Prostate gland (tissue), 2 donors: ENCODE measurements at regions not wholly inside any gene's neighbourhood (a gene's known extent, or its start where the extent isn't known, plus 50 kb on each side); places are given as distances from the start of the nearest gene placed in this dataset.

ENCODE experiments used
- DNase-seq: peaks from one replicate; pipeline ENCODE4 v3.0.0-alpha.2; 2019; ENCODE audit warnings: low spot score
- H3K27ac ChIP-seq, 2 donors: fragments of 200-600 bp; sonication (generic); 2 replicates each; pipeline ENCODE4 v1.5.1; 2017 to 2019
- H3K27me3 ChIP-seq: fragments of 200-600 bp; sonication (generic); replicated peaks from 2 replicates; pipeline ENCODE4 v1.5.1; 2019; ENCODE audit not compliant: insufficient read depth
- H3K36me3 ChIP-seq, 2 donors: fragments of 200-600 bp; sonication (generic); 1 replicate in 1 of 2; 2 replicates in 1 of 2; pipeline versions ENCODE4 v1.5.1 to v1.8.1; 2017 to 2019
- H3K4me1 ChIP-seq: fragments of 200-600 bp; sonication (generic); replicated peaks from 2 replicates; pipeline ENCODE4 v1.5.1; 2019
- H3K4me3 ChIP-seq, 2 donors: fragments of 200-600 bp; sonication (generic); 2 replicates each; pipeline ENCODE4 v1.5.1; 2017 to 2019
- H3K9me3 ChIP-seq: fragments of 200-600 bp; sonication (generic); 2 replicates; pipeline ENCODE4 v1.5.1; 2017
- POLR2A ChIP-seq: fragments of 450-650 bp; IDR thresholded peaks from one replicate; pipeline ENCODE4 v1.6.1; 2016; ENCODE audit warnings: antibody characterized with exemption, mild to moderate bottlenecking
- POLR2AphosphoS5 ChIP-seq: sonication (generic); formaldehyde crosslinking; IDR thresholded peaks from one replicate; pipeline ENCODE4 v1.6.1; 2017; ENCODE audit warnings: antibody characterized with exemption
- WGBS: methylation state at CpG from one replicate; pipeline ENCODE4 v1.1.5; 2018; 5-methylcytosine and 5-hydroxymethylcytosine counted together
- intact Hi-C: fragments of 100-400 bp; cut with DNase I; formaldehyde crosslinking; loops from one replicate; pipeline ENCODE4 v1.14.2; 2022
- TF ChIP-seq, protein P1 (sequence below), 4 experiments: fragments of 200-600 bp in 2 of 4; fragments of 450-650 bp in 2 of 4; sonication (generic) in 2 of 4; IDR thresholded peaks; 1 replicate in 3 of 4; 2 replicates in 1 of 4; pipeline ENCODE4 v1.5.1; 2016 to 2019; ENCODE audit warnings: antibody characterized with exemption in 4 of 4, mild to moderate bottlenecking in 2 of 4, moderate library complexity in 2 of 4

DNA sequence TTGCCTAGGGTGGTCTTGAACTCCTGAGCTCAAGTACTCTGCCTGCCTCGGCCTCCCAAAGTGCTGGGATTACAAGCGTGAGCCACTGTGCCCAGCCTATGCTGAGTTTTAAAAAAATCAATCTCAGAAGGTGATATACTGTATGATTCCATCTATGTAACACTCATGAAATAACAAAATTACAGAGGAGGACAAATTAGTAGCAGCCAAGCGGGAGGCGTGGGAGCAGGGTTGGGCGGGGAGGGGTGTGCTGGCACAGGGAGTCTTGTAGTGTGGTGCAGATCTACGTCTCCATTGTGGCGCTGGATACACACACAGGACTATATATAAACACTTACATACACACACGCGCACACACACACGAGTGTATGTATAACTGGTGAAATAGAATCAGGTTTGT lies 80.6 kb upstream of the LINGO1 start:
- no peaks in the 10 kb centered on the region for H3K9me3 ChIP-seq
- no peaks in the 10 kb centered on the region for H3K4me1 ChIP-seq
- WGBS = 90% methylated on average over 10 of the region's 10 CpGs
- H3K27ac ChIP-seq = no peak overlapping the region
- intact Hi-C loops = no loop called here
- no peaks in the 10 kb centered on the region for H3K27me3 ChIP-seq
- no peak overlapping the region for H3K4me3 ChIP-seq
- H3K36me3 ChIP-seq = no peaks in the 10 kb centered on the region
- no peak for DNase-seq
- TF ChIP-seq, protein P1, sequence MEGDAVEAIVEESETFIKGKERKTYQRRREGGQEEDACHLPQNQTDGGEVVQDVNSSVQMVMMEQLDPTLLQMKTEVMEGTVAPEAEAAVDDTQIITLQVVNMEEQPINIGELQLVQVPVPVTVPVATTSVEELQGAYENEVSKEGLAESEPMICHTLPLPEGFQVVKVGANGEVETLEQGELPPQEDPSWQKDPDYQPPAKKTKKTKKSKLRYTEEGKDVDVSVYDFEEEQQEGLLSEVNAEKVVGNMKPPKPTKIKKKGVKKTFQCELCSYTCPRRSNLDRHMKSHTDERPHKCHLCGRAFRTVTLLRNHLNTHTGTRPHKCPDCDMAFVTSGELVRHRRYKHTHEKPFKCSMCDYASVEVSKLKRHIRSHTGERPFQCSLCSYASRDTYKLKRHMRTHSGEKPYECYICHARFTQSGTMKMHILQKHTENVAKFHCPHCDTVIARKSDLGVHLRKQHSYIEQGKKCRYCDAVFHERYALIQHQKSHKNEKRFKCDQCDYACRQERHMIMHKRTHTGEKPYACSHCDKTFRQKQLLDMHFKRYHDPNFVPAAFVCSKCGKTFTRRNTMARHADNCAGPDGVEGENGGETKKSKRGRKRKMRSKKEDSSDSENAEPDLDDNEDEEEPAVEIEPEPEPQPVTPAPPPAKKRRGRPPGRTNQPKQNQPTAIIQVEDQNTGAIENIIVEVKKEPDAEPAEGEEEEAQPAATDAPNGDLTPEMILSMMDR (IDR thresholded peaks at IDR 0.05) = no peak
- TF ChIP-seq POLR2AphosphoS5 (no peak), POLR2A (no peak)

DNA sequence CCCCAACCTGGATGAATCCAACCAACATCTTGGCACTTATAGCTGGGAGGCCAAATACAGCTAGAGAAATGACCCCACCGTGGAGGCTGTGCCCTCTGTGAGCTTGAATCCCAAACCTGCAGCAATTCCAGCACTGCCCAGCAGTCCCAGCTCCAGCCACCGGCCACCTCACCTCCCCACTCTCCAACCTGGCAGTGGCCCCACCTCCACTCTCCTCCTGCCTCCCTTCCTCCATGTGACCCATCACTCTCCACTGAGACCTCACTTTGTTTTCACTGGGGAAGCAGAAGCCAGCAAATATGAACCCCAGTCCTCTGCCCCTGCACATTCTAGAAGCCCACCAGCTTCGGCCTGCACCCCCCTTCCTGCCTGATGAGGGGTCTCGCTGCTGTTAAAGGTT lies 79.7 kb upstream of the LINGO1 start:
- H3K27ac ChIP-seq = no peak overlapping the region
- TF ChIP-seq, protein P1 (IDR thresholded peaks at IDR 0.05) = no peak
- no peak for TF ChIP-seq POLR2AphosphoS5
- TF ChIP-seq POLR2A = no peak
- intact Hi-C loops = no loop called here
- H3K4me3 ChIP-seq = no peak overlapping the region
- no peaks in the 10 kb centered on the region for H3K9me3 ChIP-seq
- DNase-seq = no peak
- H3K4me1 ChIP-seq = no peaks in the 10 kb centered on the region
- WGBS = 79% methylated on average over 4 of the region's 4 CpGs
- H3K36me3 ChIP-seq = no peaks in the 10 kb centered on the region
- H3K27me3 ChIP-seq = no peaks in the 10 kb centered on the region

DNA sequence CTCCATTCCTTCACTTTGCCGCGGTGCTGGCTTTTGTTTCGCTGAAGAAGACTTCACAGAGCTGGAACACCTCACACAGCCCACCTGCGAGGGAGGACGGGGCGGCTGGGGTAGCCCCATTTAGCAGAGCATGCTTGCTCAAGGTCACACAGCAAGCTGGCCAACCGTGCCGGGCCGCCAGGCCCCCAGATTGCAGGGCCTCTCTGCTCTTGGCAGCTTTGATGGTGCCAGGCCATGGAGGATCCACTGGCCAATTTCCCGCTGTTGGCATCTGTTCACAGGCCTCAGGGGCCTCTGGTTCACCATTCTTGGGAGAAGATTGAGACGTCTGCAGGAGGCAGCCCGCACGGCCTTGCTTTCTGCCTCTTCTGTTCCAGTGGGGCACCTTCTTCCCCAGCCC lies 77.9 kb upstream of the LINGO1 start:
- H3K27me3 ChIP-seq = no peaks in the 10 kb centered on the region
- 35% methylated on average over 13 of the region's 13 CpGs for WGBS

DNA sequence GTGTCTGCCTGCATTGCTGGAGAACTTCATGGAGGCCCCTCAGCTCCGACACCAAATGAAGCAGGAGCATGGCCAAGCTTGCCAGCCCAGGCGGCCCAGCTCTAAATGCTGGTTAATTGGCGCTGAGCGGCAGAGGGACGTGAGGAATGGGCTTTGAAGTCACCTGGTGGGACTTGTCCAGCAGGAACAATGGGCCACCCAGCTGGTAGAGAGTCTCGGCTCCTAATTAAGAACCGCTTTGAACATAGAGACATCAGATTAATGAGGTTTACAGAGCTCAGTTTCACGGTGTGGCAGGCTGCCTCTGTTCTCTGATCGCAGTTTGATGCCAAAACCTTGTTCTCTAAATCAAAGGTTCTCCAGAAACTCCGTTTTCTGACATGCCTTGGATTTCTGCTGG lies 77.5 kb upstream of the LINGO1 start:
- no peaks in the 10 kb centered on the region for H3K9me3 ChIP-seq
- intact Hi-C loops = no loop called here
- no peaks in the 10 kb centered on the region for H3K36me3 ChIP-seq
- TF ChIP-seq, protein P1 (IDR thresholded peaks at IDR 0.05) = no peak
- no peak for TF ChIP-seq POLR2AphosphoS5
- TF ChIP-seq POLR2A = no peak
- WGBS = 34% methylated on average over 10 of the region's 10 CpGs
- no peak overlapping the region for H3K4me3 ChIP-seq
- DNase-seq = no peak
- H3K27ac ChIP-seq = no peak overlapping the region
- no peaks in the 10 kb centered on the region for H3K27me3 ChIP-seq
- no peaks in the 10 kb centered on the region for H3K4me1 ChIP-seq

More for the DNA sequence above, 77.9 kb upstream of the LINGO1 start:
- H3K4me3 ChIP-seq = no peak overlapping the region
- no peaks in the 10 kb centered on the region for H3K4me1 ChIP-seq
- no peak overlapping the region for H3K27ac ChIP-seq
- intact Hi-C loops = no loop called here
- no peaks in the 10 kb centered on the region for H3K36me3 ChIP-seq
- H3K9me3 ChIP-seq = no peaks in the 10 kb centered on the region
- no peak for TF ChIP-seq POLR2AphosphoS5
- TF ChIP-seq POLR2A = no peak
- TF ChIP-seq, protein P1 (IDR thresholded peaks at IDR 0.05) = no peak
- DNase-seq = no peak

DNA sequence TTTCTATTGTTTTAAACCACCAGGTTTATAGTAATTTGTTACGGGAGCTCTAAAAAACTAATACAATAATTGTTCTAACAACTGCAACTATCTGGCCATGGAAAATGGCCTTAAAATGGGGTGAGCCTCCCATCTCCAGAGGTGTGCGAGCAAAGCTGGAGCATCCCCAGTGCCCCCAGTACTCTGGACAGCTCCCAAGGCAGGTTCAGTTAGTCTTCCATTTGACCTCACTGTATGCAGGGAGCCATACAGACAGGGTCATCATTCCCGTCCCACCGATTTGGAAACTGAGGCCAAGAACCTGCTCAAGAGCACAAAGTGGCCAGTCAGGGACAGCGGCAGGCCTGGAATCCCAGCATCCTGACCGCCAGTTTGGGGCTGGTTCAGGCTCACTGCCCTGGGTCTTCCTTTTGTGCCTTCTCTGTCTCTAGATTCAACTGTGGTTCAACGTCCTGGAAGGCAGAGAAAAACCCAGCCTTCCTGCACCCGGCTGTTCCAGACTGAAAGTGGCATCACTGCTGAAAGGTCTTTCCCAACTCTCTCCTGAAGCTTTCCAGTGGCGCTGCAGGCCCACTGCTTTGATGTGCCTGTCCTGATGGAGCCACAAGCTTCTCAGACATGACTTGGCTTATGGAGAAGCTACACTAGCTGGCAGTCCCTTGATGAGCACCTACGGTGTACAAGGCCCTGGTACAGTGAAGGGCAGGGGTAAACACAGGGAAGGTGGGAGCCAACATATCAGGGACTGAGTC lies 76.6 kb upstream of the LINGO1 start:
- H3K27ac ChIP-seq = no peak overlapping the region
- 83% methylated on average over 10 of the region's 10 CpGs for WGBS
- no peak overlapping the region for H3K4me3 ChIP-seq
- DNase-seq = no peak
- H3K36me3 ChIP-seq = no peaks in the 10 kb centered on the region
- TF ChIP-seq POLR2AphosphoS5 (no peak), POLR2A (no peak)
- TF ChIP-seq, protein P1 (IDR thresholded peaks at IDR 0.05) = no peak
- intact Hi-C loops = no loop called here
- H3K4me1 ChIP-seq = no peaks in the 10 kb centered on the region
- no peaks in the 10 kb centered on the region for H3K27me3 ChIP-seq
- no peaks in the 10 kb centered on the region for H3K9me3 ChIP-seq
